ENCODE measurements at regions not wholly inside any gene's neighbourhood (a gene's known extent, or its start where the extent isn't known, plus 50 kb on each side); places are given as distances from the start of the nearest gene placed in this dataset.
A peak's percentile ranks its signal among the peaks of the same experiment; 100 is the strongest.
"Not testable (repeated sequence)": the region's sequence is repeated elsewhere in the genome, so short reads cannot be mapped to it uniquely, and the experiment has no call there.

DNA sequence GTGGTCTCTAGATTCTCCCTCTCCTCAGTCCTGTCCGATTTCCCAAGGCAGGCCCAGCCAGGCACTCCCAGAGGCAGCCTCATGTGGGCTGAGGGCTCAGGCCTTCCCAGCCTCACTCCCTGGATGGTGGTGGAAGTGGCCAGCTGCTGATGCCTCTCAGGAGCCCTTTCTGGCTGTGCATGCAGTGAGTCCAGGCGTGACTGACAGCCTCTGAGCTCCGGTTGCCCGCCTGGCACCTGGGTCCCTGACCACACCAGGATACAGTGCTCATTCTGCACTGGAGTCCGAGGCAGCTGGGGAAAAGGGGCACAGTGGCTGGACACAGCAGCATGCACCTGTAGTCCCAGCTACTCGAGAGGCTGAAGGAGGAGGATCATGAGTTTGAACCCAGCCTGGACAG is 132.6 kb downstream of the CUL2 start:
- DNase-seq = no peak

DNA sequence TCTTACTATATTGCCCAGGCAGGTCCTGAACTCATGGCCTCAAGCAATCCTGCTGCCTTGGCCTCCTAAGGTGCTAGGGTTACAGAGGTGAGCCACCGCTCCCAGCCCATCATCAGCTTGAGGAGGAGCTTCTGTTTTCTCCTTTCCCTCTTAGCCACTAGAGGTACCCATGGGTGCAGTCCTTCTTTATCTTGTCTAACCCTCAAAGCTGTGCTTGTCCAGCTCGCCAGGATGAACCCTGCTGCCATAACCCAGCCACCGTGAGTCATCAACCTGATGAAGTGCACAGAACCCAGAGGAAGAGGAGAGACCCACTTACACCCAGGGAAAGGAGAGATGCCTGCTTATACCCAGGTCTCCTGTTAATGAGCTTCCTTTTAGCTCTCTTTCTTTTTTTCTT is 133.4 kb downstream of the CUL2 start:
- DNase-seq = no peak

DNA sequence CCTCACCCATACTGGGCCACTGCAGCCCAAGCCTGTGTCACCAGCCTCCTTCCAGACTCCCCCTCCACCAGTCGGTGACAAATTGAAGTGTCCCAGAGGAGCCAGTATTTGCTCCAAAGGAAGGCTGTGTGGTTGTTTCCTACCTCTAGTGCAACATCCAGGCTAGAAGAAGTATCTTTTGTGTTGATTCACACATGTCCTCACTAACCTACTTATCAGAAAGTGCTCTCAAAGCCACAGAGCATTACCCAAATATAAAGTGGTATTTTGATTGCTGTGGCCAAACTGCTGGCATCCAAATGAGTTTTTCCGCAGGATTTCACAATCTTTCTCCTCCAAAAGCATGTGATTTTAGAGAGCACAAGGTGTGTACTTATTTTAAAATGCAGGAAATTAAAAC is 134.8 kb downstream of the CUL2 start:
- no peak for DNase-seq

DNA sequence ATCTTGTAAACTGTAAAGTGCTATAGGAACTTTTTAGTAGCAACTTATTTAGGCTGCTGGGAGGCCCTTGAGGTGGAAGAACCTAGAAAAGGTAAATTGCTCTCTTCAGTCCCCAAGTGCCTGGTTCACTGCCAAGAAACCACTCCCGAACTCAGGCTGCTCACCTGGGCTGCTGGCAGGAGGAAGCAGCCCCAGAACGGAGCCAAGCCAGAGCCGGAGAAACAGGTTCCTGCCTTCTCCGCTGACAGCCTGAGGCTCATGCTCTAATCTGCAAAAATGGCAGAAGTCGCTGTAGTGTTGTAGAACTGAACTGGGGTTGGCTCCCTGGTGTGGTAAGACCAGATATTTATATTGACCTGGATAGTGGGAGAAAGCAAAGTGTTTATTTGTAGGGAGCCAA is 136.0 kb downstream of the CUL2 start:
- DNase-seq = peak in 1 of 2 experiments; percentile 12

DNA sequence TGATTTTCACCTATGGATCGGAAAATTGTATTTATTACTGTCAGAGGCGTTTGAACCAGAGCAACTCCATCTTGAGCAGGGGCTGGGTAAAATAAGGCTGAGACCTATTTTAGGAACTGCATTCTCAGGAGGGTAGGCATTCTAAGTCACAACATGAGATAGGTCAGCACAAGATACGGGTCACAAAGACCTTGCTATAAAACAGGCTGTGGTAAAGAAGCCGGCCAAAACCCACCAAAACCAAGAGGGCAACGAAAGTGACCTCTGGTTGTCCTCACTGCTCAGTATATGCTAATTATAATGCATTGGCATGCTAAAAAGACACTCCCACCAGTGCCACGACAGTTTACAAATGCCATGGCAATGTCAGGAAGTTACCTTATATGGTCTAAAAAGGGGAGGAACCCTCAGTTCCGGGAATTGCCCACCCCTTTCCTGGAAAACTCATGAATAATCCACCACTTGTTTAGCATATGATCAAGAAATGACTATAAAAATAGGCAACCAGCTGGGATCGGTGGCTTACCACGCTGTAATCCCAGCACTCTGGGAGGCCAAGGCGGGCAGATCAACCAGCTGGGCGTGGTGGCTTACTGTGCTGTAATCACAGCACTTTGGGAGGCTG is 136.3 kb upstream of the PARD3 start:
- DNase-seq = not testable (repeated sequence)

DNA sequence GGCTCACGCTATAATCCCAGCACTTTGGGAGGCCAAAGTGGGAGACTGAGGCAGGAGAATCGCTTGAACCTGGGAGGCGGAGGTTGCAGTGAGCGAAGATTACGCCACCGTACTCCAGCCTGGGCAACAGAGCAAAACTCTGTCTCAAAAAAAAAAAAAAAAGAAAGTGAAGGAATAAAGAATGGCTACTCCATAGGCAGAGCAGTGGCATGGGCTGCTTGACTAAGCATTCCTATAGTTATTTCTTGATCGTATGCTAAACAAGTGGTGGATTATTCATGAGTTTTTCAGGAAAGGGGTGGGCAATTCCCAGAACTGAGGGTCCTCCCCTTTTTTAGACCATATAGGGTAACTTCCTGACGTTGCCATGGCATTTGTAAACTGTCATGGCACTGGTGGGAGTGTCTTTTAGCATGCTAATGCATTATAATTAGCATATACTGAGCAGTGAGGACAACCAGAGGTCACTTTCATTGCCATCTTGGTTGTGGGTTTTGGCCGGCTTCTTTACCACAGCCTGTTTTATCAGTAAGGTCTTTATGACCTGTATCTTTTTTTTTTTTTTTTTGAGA is 130.9 kb upstream of the PARD3 start:
- not testable (repeated sequence) for DNase-seq

DNA sequence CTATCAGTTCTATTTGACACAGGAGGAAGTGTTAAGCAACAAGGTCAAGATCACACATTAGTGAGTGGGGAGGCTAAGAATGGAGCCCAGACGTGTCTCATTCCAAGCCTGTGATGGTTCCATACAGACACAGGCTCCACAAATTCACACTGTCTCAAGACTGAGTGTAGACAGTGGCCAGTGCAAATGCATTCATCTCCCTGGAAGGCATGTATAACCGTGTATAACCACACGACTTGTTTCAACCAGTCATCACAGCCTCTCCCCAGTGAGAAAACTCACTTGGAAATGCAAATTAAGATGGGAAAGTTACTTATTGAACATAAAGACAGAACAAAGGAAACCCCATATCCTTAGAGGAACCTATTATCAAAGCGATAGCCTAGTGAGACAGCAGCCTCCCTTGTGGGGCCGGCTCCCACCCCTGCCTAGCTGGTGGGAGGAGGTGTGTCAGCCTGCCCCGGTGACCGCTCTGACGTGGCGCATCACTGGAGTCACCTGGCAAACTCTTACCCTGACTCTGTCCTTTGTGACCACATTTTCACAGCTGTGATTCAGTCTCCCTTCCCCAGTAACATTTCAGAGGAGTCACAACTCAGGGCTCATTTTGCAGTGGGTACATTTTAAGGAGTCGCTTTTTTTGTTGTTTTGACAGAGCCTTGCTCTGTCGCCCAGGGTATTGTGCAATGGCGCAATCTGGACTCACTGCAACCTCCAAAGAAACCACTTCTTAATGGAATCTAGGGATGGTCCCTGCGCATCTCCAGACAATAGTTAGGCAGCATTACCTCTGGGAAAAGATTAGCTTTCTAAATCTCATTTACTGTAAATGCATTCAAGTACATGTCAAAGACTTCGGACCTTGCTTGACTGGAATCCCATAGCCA is 126.6 kb upstream of the PARD3 start:
- DNase-seq = no peak

DNA sequence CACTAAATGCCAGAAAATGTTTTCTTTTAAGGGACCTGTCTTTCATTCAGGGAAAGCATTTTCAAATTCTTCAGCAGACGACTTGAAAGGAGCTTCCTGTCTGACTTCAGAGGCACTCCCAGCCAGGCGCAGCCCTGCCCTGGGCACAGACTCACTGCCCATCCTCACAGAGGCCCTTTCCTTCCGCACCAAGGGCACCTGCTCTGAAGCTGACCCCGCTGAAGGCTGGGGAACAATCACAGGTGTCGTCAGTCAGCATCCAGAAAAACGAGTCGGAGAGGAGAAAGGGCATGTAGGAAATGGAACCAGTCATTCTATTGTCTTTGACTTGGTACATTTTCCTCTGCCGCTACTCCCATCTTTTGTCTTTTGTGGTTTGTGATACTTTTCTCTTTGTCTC is 125.3 kb upstream of the PARD3 start:
- DNase-seq = no peak

DNA sequence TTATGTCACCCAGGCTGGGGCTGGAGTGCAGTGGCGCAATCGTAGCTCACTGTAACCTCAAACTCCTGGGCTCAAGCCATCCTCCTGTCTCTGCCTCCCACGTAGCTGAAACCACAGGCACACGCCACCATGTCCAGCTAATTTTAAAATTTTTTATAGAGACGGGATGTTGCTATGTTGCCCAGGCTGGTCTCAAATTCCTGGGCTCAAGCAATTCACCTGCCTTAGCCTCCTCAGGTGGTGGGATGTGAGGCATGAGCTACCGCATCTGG is 123.2 kb upstream of the PARD3 start:
- no peak for DNase-seq

DNA sequence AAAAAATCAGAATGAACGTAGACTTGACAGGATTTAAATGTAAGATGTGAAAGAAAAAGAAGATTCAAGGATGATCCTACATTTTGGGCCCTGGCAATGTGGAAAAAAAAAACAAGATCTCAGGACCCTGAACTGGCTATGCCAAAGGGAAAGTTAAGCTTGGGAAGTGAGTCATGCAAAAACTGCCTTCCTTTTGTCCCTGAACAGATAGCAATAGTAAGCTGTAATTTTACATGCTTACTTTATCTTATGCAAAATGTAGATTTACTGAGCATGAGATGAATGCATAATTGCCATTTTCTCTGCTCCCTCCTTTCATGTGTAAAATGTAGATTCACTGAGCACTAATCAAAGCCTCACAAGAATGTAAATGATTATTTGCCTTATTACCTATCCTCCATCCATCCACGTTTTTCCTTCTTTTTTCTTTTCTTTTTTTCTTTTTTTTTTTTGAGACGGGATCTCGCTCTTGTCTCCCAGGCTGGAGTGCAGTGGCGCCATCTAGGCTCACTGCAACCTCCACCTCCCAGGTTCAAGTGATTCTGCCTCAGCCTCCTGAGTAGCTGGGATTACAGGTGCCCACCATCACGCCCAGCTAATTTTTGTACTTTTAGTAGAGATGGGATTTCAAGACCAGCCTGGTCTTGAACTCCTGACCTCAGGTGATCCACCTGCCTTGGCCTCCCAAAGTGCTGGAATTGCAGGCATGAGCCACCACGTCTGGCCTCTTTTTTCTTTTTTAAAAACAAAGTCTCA is 122.7 kb upstream of the PARD3 start:
- not testable (repeated sequence) for DNase-seq

DNA sequence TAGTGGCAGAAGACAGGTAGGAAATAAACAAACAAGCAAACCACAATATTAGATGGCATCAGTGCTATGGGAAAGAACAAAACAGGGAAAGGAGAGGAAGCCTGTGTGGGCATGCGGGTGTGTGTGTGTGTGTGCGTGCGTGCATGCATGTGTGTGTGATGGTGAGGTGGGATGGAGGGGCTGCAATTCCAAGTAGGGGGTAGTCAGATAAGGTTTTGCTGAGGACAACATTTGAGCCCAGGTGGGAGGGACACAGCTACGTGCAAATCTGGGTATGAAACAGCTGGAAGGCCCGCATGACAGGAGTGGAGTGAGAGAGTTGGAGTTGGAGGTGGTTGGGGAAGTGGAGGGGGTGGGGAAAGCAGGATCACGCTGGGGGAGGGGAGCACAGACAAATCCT is 121.0 kb upstream of the PARD3 start:
- DNase-seq = no peak

DNA sequence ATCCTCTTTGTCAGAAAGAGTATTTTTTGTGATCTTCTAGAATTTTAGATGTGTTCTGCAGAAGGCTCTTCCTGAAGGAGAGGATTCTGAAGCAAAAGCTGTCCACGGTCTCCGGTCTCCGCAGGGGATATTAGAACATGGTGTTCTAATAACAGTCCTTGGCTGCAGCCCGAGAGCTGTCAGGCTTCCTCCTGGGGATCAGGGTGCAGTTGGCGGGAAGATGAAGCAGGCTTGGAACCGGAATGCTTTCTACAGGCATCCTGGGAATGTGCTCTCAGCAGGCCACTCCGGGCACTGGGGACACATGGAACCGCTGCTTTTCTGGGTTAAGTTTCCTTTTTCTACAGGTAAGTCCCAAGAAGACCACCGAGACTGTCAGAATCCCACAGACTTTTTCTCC is 118.6 kb upstream of the PARD3 start:
- no peak for DNase-seq

DNA sequence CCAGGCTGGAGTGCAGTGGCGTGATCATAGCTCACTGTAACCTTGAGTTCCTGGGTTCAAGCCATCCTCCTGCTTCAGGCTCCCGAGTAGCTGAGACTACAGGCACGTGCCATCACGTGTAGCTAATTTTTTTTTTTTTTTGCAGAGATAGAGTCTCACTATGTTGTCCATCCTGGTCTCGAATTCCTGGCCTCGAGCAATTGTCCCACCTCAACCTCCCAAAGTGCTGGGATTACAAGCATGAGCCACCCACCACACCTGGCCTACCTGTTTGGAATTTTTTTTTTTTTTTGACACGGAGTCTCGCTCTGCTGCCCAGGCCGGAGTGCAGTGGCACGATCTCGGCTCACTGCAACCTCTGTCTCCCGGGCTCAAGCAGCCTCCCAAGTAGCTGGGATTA is 117.1 kb upstream of the PARD3 start:
- no peak for DNase-seq

DNA sequence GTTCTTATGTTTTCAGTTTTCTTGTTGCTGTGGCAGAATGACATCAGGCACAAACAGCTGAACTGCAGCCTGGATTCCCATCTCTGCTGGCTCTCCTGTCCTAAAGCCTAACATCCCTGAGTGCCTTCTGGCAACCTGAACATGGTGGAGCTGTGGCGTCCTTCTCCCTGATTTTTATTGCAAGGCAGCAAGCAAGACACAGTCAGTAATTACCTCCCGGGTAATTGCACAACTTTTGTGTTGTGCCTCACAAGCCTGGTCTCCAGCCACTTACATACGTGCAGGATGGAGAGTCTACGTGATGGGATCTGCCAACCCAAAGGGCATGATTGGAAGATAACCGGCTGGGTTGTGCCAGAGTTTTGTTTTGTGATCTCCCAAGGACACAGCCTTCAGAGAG is 116.1 kb upstream of the PARD3 start:
- no peak for DNase-seq

DNA sequence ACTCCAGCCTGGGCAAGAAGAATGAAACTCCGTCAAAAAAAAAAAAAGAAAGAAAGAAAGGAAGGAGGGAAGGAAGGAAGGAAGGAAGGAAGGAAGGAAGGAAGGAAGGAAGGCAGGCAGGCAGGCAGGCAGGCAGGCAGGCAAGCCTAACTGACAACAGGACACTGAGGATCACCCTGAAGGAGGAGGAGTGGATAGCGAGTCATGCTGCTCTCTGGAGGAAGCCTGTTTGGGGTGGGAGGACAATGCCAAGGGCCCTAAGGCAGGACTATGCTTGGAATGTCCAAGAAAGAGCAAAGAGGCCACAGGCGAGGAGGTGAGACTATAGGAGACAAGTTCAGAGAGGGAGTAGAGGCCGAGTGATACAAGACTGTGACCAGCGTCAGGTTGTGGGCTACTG is 107.0 kb upstream of the PARD3 start:
- DNase-seq = no peak

DNA sequence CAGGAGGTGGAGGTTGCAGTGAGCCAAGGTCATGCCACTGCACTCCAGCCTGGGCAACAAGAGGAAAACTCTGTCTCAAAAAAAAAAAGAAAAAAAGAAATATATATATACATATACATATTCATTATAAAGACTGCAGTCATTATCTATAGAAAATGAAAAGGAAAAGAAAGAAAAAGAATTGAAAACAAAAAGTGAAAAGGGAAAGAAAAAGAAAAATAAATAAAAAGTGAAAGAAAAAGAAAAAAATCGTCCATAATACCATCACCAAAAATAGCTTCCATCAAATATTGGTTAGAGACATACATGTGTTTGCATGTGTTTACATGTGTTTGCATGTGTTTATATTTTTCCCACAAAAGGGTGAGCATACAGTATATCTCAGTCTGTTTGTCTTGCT is 105.5 kb upstream of the PARD3 start:
- no peak for DNase-seq

DNA sequence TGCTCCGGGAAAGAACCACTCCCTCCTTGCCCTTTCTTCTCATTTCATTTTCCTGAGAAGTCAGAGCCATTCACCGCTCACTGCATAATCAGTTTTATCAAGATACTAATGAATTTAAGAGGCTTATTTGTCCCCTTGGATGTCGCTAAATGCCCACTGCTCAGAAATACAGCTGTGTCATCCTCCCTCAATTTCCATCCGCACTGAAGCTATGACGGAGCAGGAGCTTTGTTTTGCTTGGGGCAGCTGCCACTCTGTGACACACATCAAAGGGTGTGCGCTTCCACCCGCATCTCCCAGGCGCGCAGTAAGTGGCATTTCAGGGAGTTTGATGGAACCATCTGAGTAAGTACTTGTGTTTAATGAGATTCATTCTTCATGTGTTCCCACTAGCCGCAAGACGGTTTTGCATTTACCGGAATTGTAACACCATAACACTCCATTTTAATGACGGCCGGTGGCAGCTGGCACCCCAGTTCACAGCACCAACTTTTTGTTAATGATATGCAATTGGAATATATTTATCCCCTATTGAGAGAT is 103.8 kb upstream of the PARD3 start:
- DNase-seq = peak; percentile 5 to 22

DNA sequence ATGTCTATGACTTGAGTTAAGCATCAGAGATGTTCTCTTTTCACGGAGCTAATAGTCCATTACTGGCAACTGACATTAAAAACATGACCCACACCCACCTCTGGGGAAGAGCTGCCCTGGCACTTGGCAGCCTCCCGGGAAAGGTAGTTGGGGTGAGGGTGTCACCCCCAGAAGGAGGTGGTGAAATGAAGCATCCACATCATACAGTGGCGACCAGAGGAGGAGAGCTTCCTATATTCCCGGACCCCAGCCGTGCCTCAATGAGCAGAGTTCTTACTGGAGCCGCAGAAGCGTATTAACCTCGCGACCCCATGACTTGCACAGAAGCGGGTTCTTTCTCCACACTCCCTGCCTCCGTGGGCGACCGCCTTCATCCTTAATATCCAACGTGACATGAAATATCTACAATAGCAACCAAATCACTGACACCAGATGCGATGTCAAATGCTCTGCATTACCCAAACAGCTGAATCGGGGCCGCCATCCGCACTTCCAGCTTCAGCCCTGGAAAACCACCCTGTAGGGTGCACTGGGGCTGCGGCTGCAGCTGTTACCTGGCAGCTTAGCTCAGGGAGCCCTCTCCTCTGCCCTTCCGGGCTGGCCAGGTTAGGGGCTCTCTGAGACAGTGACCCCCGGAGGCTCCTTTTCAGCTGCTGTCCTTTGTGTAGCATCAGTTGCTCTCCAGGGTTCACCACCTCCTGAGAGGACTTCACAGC is 103.1 kb upstream of the PARD3 start:
- no peak for DNase-seq

DNA sequence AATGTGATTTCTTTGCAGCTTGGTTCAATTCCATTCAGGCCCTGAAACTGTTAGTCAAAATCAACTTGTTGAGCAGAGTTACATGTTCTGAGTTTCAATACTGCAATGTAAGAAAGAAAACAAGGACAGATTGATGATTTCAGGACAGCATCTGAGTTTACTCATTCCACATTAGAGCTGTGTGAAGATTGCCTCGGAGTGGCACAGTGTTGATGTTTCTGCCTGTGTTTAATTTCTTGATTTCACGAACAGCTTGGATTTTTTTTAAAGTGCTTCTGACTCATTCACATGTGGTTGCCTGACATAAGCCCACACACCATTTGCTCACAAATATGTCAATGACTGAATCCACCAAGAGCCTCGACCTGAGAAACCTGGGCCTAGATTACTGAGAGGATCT is 101.2 kb upstream of the PARD3 start:
- no peak for DNase-seq

DNA sequence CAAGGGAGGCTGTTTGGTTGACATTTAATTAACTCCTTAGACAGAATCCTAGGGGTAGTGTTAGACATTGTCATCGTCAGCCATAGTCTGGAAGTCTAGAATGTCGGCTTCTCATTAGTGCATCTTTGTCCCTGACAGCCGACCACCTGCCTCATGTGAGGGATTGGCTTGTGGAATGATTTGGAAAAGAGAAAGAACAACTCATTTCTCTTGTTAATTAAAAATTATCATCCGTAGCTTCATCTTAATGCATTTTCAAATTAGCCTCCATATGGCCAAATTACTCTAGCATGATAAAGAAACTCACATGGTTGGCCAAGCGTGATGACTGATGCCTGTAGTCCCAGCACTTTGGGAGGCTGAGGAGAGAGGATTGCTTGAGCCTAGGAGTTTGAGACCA is 97.7 kb upstream of the PARD3 start:
- DNase-seq = no peak

DNA sequence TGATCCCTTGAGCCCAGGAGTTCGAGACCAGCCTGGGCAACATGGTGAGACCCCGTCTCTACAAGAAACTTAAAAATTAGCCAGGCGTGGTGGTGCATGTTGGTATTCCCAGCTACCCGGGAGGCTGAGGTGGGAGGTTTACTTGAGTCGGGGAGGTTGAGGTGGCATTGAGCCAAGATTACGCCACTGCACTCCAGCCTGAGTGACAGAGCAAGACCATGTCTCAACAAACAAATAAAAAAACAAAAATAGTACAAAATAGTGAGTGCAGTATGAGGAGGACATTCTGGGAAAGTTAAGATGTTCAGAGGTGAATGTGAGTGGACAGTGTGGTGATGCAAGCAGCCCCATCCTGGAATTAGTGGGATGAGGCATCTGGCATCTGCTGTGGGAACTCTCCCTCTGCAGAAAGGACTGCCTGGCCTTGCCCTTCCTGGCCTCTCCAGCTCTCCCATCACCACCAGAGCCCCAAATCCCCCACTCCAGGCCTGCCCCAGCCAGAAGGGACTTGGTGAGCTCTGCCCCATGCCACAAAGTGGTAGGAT is 96.6 kb upstream of the PARD3 start:
- DNase-seq = no peak

DNA sequence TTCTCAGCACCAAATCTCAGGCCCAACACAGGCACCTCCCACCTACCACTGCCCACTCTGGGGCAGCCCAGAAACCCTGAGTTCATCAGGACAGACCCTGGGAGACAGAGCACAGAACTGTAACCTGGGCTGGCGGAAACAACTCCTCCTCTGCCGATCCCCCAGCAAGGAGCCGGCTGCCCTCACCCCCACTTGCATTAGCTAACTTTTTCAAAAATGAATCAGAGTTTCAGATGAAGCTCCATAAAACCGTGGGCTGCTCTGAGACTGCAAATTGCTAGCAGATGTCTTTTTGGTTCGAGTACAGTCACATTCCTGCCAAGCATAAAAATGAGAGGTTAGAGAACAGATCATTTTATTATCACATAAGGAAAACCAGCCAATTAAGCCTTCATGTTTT is 93.4 kb upstream of the PARD3 start:
- no peak for DNase-seq

Data from NCI-H526 (cell line).